CD4-positive, alpha-beta T cell treated with Interleukin-17A for 1 hour (primary cell): ENCODE measurements at regions not wholly inside any gene's neighbourhood (a gene's known extent, or its start where the extent isn't known, plus 50 kb on each side); places are given as distances from the start of the nearest gene placed in this dataset.

Experiments used
- DNase-seq: peaks from one replicate; pipeline ENCODE4 v3.0.0-alpha.2; 2020

GRCh38 chr5:163373436-163374084 lies 63.8 kb upstream of the CCNG1 start:
- DNase-seq = no peak

- DNase-seq = no peak
These were observed 59.4 kb upstream of the CCNG1 start for GRCh38 chr5:163377982-163378381.

- DNase-seq = no peak
These were observed 57.9 kb upstream of the CCNG1 start for GRCh38 chr5:163379298-163380155.

- DNase-seq = no peak
These were observed 55.6 kb upstream of the CCNG1 start for GRCh38 chr5:163381832-163382231.

- DNase-seq = no peak
These were observed 53.6 kb upstream of the CCNG1 start for GRCh38 chr5:163383754-163384153.

GRCh38 chr5:163384669-163385068 lies 52.7 kb upstream of the CCNG1 start:
- DNase-seq = no peak

- no peak for DNase-seq
These were observed 52.1 kb upstream of the CCNG1 start for GRCh38 chr5:163385271-163385670.

- no peak for DNase-seq
These were observed 51.6 kb upstream of the CCNG1 start for GRCh38 chr5:163385824-163386223.

GRCh38 chr5:163386352-163386751 lies 51.0 kb upstream of the CCNG1 start:
- DNase-seq = no peak

GRCh38 chr5:163387589-163388343 lies 49.6 kb upstream of the CCNG1 start:
- DNase-seq = no peak
